Central memory CD8-positive, alpha-beta T cell (primary cell): ENCODE measurements at regions not wholly inside any gene's neighbourhood (a gene's known extent, or its start where the extent isn't known, plus 50 kb on each side); places are given as distances from the start of the nearest gene placed in this dataset.
A peak's percentile ranks its signal among the peaks of the same experiment; 100 is the strongest.
"Not testable (repeated sequence)": the region's sequence is repeated elsewhere in the genome, so short reads cannot be mapped to it uniquely, and the experiment has no call there.

Experiments
- ATAC-seq: fragments of 150-1000 bp; cut with Tn5 transposase; replicated peaks from 2 replicates; pipeline ENCODE4 v1.10.0; 2022; ENCODE audit warnings: mild to moderate bottlenecking, moderate FRiP score, moderate number of reproducible peaks; ENCODE audit not compliant: poor library complexity, severe bottlenecking; ENCODE audit errors: extremely low read depth
- DNase-seq, 2 donors: peaks; one replicate each; pipeline ENCODE4 v3.0.0; 2021; ENCODE audit warnings: low spot score in 2 of 2
- H3K27ac Mint-ChIP-seq: one replicate; pipeline ENCODE4 v1.8.0; 2022; ENCODE audit warnings: low read depth, mild to moderate bottlenecking, moderate library complexity, mixed read lengths
- H3K27me3 Mint-ChIP-seq: one replicate; pipeline ENCODE4 v1.8.0; 2022; ENCODE audit warnings: mixed read lengths
- H3K36me3 Mint-ChIP-seq: one replicate; pipeline ENCODE4 v1.8.0; 2022; ENCODE audit warnings: mild to moderate bottlenecking, moderate library complexity, mixed read lengths; ENCODE audit not compliant: insufficient read depth
- H3K4me1 Mint-ChIP-seq: one replicate; pipeline ENCODE4 v1.8.0; 2022; ENCODE audit warnings: mixed read lengths
- H3K4me3 Mint-ChIP-seq: one replicate; pipeline ENCODE4 v1.8.0; 2022; ENCODE audit warnings: mild to moderate bottlenecking, moderate library complexity, mixed read lengths
- H3K9me3 Mint-ChIP-seq: one replicate; pipeline ENCODE4 v1.8.0; 2022; ENCODE audit warnings: mixed read lengths

DNA sequence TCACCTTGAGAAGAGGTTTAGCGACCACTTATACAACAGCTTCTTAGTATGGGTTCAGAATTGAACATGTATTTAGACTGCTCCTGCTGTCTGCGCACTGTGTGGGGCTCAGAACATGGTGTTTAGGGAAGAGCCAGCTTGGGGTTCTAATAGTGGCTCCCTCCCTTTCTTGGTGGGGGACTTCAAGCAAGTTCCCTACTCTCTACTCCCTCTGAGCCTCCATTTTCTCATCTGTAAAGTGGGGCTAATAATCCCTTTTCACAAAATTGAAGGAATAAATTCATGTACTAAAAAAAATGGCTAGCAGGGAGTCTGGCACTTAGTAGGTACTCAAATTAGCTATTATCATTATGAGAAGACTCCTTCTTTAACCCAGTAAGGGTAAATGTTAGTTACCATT is 97.5 kb upstream of the SPATA12 start:
- Mint-ChIP-seq H3K27ac (no peak overlapping the region), H3K27me3 (no peaks in the 10 kb centered on the region), H3K4me3 (no peak overlapping the region), H3K9me3 (no peaks in the 10 kb centered on the region), H3K4me1 (peaks cover 8% of the 10 kb centered on the region), H3K36me3 (no peaks in the 10 kb centered on the region)
- DNase-seq = no peak
- no peak for ATAC-seq

GRCh38 chr3:56962206-56962605 is 98.3 kb upstream of the SPATA12 start:
- DNase-seq (no peak), ATAC-seq (no peak)
- H3K27me3 Mint-ChIP-seq = no peaks in the 10 kb centered on the region
- H3K36me3 Mint-ChIP-seq = no peaks in the 10 kb centered on the region
- H3K27ac Mint-ChIP-seq = no peak overlapping the region
- no peaks in the 10 kb centered on the region for H3K9me3 Mint-ChIP-seq
- peaks cover 8% of the 10 kb centered on the region for H3K4me1 Mint-ChIP-seq
- H3K4me3 Mint-ChIP-seq = no peak overlapping the region

DNA sequence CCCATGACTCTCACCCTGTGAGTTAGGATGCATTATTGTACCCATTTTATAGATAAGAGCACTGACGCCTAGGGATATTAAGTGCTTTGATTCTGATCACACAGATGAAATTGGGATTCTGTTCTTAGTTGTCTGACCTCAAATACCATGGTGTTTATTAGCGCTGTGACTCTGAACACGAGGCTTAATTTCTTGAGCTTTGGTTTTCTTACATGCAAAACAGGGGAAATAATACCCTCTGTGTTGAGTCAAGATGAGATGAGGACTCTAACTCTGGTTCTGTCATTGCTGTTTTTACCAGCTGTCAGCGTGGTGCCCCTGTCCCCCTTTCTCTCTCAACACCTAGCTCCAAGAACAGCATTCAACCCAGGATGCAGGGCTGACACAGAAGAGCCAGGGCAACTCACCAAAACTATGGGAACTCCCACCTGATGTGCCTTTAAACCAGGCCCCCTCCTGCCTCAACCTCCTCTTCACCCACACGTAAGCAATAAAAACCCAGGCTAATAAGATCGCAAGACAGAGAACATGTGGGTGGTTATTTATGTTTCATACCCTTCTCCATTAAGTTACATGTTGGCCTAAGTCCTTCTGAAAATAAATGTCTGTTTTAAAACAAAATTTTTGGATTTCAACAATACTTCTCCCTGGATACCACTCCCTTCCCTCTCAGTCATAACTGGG is 100.1 kb upstream of the SPATA12 start:
- ATAC-seq (no peak), DNase-seq (no peak)
- Mint-ChIP-seq H3K4me1 (peaks cover 8% of the 10 kb centered on the region), H3K9me3 (no peaks in the 10 kb centered on the region), H3K4me3 (no peak overlapping the region), H3K27me3 (no peaks in the 10 kb centered on the region), H3K27ac (no peak overlapping the region), H3K36me3 (no peaks in the 10 kb centered on the region)

DNA sequence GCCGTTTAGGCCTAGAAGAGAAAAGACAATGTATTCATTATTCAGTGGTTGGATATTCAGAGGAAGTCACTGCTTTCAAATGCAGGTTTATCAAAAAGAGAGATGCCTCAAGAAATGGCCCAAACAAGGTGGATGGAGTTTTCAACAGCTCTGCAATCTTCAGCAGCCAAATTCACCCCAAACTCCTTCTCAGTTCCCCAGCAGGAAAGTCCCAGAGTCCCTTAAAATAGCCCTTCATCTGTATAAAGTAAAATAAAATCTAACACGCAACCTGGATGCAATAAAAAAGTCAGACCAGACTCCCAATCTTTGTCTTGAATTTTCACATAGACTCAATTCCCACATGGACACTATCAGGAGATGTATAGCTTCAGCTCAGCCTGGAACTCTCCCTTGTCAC is 101.6 kb upstream of the SPATA12 start:
- DNase-seq = no peak
- no peak for ATAC-seq

DNA sequence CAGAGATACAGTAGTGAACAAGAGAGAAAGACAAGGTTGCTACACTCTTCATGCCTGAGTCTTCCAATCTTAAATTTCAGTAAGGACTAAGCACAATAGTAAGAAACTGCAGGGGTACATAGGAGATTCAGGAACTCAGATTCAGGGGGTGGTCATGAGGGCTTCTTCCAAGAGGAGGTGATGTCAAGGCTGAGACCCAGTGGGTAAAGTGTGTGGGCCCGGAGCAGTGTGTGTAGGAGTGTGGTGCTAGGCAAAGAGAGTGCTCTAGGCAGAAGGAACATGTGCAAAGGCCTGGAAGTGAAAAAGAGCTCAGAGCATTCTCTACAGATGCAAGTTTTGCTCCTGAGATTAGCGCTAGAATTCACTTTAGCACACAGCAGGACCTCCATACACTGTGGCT is 102.9 kb upstream of the SPATA12 start:
- H3K27me3 Mint-ChIP-seq = no peaks in the 10 kb centered on the region
- no peaks in the 10 kb centered on the region for H3K9me3 Mint-ChIP-seq
- H3K4me3 Mint-ChIP-seq = no peak overlapping the region
- H3K27ac Mint-ChIP-seq = no peak overlapping the region
- ATAC-seq = no peak
- peaks cover 8% of the 10 kb centered on the region for H3K4me1 Mint-ChIP-seq
- DNase-seq = no peak
- no peaks in the 10 kb centered on the region for H3K36me3 Mint-ChIP-seq

More for the DNA sequence above, 101.6 kb upstream of the SPATA12 start:
- H3K36me3 Mint-ChIP-seq = no peaks in the 10 kb centered on the region
- H3K9me3 Mint-ChIP-seq = no peaks in the 10 kb centered on the region
- no peaks in the 10 kb centered on the region for H3K27me3 Mint-ChIP-seq
- H3K4me3 Mint-ChIP-seq = no peak overlapping the region
- no peak overlapping the region for H3K27ac Mint-ChIP-seq
- H3K4me1 Mint-ChIP-seq = peaks cover 8% of the 10 kb centered on the region

GRCh38 chr3:56956906-56957305 is 103.6 kb upstream of the SPATA12 start:
- Mint-ChIP-seq H3K36me3 (no peaks in the 10 kb centered on the region), H3K4me1 (peaks cover 8% of the 10 kb centered on the region), H3K4me3 (no peak overlapping the region), H3K27me3 (no peaks in the 10 kb centered on the region), H3K27ac (no peak overlapping the region), H3K9me3 (no peaks in the 10 kb centered on the region)
- no peak for DNase-seq
- ATAC-seq = no peak

- Mint-ChIP-seq H3K27me3 (no peaks in the 10 kb centered on the region), H3K9me3 (no peaks in the 10 kb centered on the region), H3K27ac (no peak overlapping the region), H3K36me3 (no peaks in the 10 kb centered on the region), H3K4me1 (peaks cover 4% of the 10 kb centered on the region), H3K4me3 (no peak overlapping the region)
- no peak for DNase-seq
- ATAC-seq = no peak
These were observed 104.9 kb upstream of the SPATA12 start for GRCh38 chr3:56955492-56956111.

GRCh38 chr3:56954125-56954524 is 106.3 kb upstream of the SPATA12 start:
- Mint-ChIP-seq H3K9me3 (no peaks in the 10 kb centered on the region), H3K27me3 (no peaks in the 10 kb centered on the region), H3K4me1 (no peaks in the 10 kb centered on the region), H3K4me3 (no peak overlapping the region), H3K36me3 (no peaks in the 10 kb centered on the region), H3K27ac (no peak overlapping the region)
- DNase-seq (no peak), ATAC-seq (no peak)

DNA sequence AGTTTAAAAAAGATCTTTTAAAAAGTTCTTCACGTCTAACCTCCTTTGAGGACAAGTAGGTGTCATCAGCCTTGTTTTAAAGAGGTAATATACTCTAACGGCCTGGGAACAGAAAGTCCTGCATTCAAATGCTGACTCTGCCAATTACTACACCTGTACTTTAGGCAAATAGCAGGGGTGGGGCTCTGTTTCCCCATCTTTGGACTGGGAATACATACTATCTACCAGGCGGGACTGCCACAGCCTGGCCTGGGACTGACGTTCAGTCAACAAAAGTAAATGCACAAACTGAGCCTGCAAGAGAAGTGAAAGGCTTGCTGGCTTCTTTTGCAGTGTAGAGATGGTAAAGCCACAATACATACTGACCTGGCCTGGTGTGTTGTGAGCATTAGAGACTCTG is 107.6 kb upstream of the SPATA12 start:
- ATAC-seq (no peak), DNase-seq (no peak)
- H3K9me3 Mint-ChIP-seq = no peaks in the 10 kb centered on the region
- H3K4me1 Mint-ChIP-seq = no peaks in the 10 kb centered on the region
- no peaks in the 10 kb centered on the region for H3K36me3 Mint-ChIP-seq
- H3K27me3 Mint-ChIP-seq = no peaks in the 10 kb centered on the region
- no peak overlapping the region for H3K27ac Mint-ChIP-seq
- H3K4me3 Mint-ChIP-seq = no peak overlapping the region

- Mint-ChIP-seq H3K4me3 (no peak overlapping the region), H3K27ac (no peak overlapping the region), H3K27me3 (no peaks in the 10 kb centered on the region), H3K9me3 (no peaks in the 10 kb centered on the region), H3K36me3 (no peaks in the 10 kb centered on the region), H3K4me1 (no peaks in the 10 kb centered on the region)
- ATAC-seq (no peak), DNase-seq (no peak)
These were observed 108.4 kb upstream of the SPATA12 start for GRCh38 chr3:56952061-56952460.

GRCh38 chr3:56951366-56951765 is 109.1 kb upstream of the SPATA12 start:
- H3K4me3 Mint-ChIP-seq = no peak overlapping the region
- H3K9me3 Mint-ChIP-seq = peaks cover 2% of the 10 kb centered on the region
- H3K27ac Mint-ChIP-seq = no peak overlapping the region
- DNase-seq = no peak
- no peaks in the 10 kb centered on the region for H3K36me3 Mint-ChIP-seq
- H3K27me3 Mint-ChIP-seq = no peaks in the 10 kb centered on the region
- no peaks in the 10 kb centered on the region for H3K4me1 Mint-ChIP-seq
- ATAC-seq = no peak

DNA sequence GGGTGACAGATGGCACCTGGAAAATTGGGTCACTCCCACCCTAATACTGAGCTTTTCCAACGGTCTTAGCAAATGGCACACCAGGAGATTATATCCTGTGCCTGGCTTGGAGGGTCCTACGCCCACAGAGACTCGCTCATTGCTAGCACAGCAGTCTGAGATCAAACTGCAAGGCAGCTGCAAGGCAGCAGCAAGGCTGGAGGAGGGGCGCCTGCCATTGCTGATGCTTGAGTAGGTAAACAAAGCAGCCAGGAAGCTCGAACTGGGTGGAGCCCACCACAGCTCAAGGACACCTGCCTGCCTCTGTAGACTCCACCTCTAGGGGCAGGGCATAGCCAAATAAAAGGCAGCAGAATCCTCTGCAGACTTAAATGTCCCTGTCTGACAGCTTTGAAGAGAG is 115.1 kb upstream of the SPATA12 start:
- not testable (repeated sequence) for H3K27me3 Mint-ChIP-seq, H3K4me3 Mint-ChIP-seq, H3K9me3 Mint-ChIP-seq, DNase-seq, ATAC-seq, H3K27ac Mint-ChIP-seq, H3K36me3 Mint-ChIP-seq
- H3K4me1 Mint-ChIP-seq = peaks cover 19% of the 10 kb centered on the region

DNA sequence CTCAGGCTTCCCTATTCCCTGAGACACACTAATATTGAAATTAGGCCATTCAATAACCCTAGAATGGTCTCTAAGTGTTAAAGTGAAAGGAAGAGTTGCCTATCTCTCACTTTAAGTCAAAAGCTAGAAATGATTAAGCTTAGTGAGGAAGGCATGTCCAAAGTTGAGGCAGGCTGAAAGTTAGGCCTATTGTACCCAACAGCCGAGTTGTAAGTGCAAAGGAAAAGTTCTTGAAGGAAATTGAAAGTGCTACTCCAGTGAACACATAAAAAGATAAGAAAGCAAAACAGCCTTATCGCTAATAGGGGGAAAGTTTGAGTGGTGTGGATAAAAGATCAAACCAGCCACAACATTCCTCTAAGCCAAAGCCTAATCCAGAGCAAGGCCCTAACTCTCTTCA is 117.9 kb upstream of the SPATA12 start:
- Mint-ChIP-seq H3K4me3 (peak overlapping the region; percentile 39), H3K4me1 (peaks cover 19% of the 10 kb centered on the region), H3K27ac (peak overlapping the region; percentile 4), H3K36me3 (no peaks in the 10 kb centered on the region), H3K27me3 (no peaks in the 10 kb centered on the region), H3K9me3 (peaks cover 6% of the 10 kb centered on the region)
- no peak for DNase-seq
- ATAC-seq = no peak
